Activated effector memory CD4-positive, alpha-beta T cell treated with Interleukin-2 at 50 U/mL for 16 hours (primary cell): ENCODE measurements at regions not wholly inside any gene's neighbourhood (a gene's known extent, or its start where the extent isn't known, plus 50 kb on each side); places are given as distances from the start of the nearest gene placed in this dataset.
"Not testable (repeated sequence)": the region's sequence is repeated elsewhere in the genome, so short reads cannot be mapped to it uniquely, and the experiment has no call there.

ENCODE experiments used
- DNase-seq: peaks from one replicate; pipeline ENCODE4 v3.0.0-alpha.2; 2020

GRCh38 chr13:109355875-109356434 lies 430.4 kb downstream of the IRS2 start:
- no peak for DNase-seq

- DNase-seq: no peak
These were observed 431.2 kb downstream of the IRS2 start for GRCh38 chr13:109355166-109355565.

GRCh38 chr13:109351236-109351635 lies 435.1 kb downstream of the IRS2 start:
- no peak for DNase-seq

- no peak for DNase-seq
These were observed 437.7 kb downstream of the IRS2 start for GRCh38 chr13:109348519-109349258.

- DNase-seq: no peak
These were observed 440.3 kb downstream of the IRS2 start for GRCh38 chr13:109346060-109346459.

- no peak for DNase-seq
These were observed 440.9 kb downstream of the IRS2 start for GRCh38 chr13:109345433-109345941.

GRCh38 chr13:109344552-109345157 lies 441.7 kb downstream of the IRS2 start:
- no peak for DNase-seq

GRCh38 chr13:109336730-109337129 lies 449.7 kb downstream of the IRS2 start:
- no peak for DNase-seq

GRCh38 chr13:109333893-109334651 lies 452.3 kb downstream of the IRS2 start:
- DNase-seq: no peak

- DNase-seq: no peak
These were observed 453.6 kb downstream of the IRS2 start for GRCh38 chr13:109332506-109333499.

GRCh38 chr13:109331898-109332297 lies 454.5 kb downstream of the IRS2 start:
- no peak for DNase-seq

- no peak for DNase-seq
These were observed 455.4 kb downstream of the IRS2 start for GRCh38 chr13:109331011-109331433.

GRCh38 chr13:109330123-109330522 lies 456.3 kb downstream of the IRS2 start:
- DNase-seq: no peak

- DNase-seq: no peak
These were observed 457.2 kb downstream of the IRS2 start for GRCh38 chr13:109329175-109329574.

GRCh38 chr13:109326601-109327000 lies 459.8 kb downstream of the IRS2 start:
- DNase-seq: no peak

GRCh38 chr13:109323338-109323737 lies 463.0 kb downstream of the IRS2 start:
- no peak for DNase-seq

- no peak for DNase-seq
These were observed 467.3 kb downstream of the IRS2 start for GRCh38 chr13:109318945-109319590.

- no peak for DNase-seq
These were observed 470.9 kb downstream of the IRS2 start for GRCh38 chr13:109315481-109315880.

- no peak for DNase-seq
These were observed 472.3 kb downstream of the IRS2 start for GRCh38 chr13:109314101-109314500.

- DNase-seq: no peak
These were observed 474.0 kb downstream of the IRS2 start for GRCh38 chr13:109312399-109312798.

- not testable (repeated sequence) for DNase-seq
These were observed 474.9 kb downstream of the IRS2 start for GRCh38 chr13:109311431-109311976.
